Chondrocyte (in vitro differentiated cells): ENCODE measurements at regions not wholly inside any gene's neighbourhood (a gene's known extent, or its start where the extent isn't known, plus 50 kb on each side); places are given as distances from the start of the nearest gene placed in this dataset.

ENCODE experiments used
- DNase-seq: peaks from one replicate; pipeline ENCODE4 v3.0.0; 2021; ENCODE audit warnings: mixed read lengths, low spot score
- H3K27ac Mint-ChIP-seq: one replicate; pipeline ENCODE4 v1.8.0; 2021; ENCODE audit warnings: mild to moderate bottlenecking, moderate library complexity, mixed read lengths; ENCODE audit not compliant: unreplicated experiment
- H3K27me3 Mint-ChIP-seq: 2 replicates; pipeline ENCODE4 v1.8.0; 2021; ENCODE audit warnings: low read depth, mixed read lengths
- H3K36me3 Mint-ChIP-seq: 2 replicates; pipeline ENCODE4 v1.8.0; 2021; ENCODE audit warnings: low read depth, mixed read lengths
- H3K4me1 Mint-ChIP-seq: 2 replicates; pipeline ENCODE4 v1.8.0; 2021; ENCODE audit warnings: low read depth, mild to moderate bottlenecking, mixed read lengths
- H3K4me3 Mint-ChIP-seq: one replicate; pipeline ENCODE4 v1.8.0; 2021; ENCODE audit warnings: mild to moderate bottlenecking, moderate library complexity, mixed read lengths; ENCODE audit not compliant: unreplicated experiment
- H3K9me3 Mint-ChIP-seq: 2 replicates; pipeline ENCODE4 v1.8.0; 2021; ENCODE audit warnings: low read depth, mixed read lengths
- CTCF ChIP-seq: fragments of 200-600 bp; sonication (generic); IDR thresholded peaks from 2 replicates; pipeline ENCODE4 v1.5.0; 2021; ENCODE audit warnings: antibody characterized with exemption, mild to moderate bottlenecking, moderate library complexity

GRCh38 chr1:216984536-216984935 lies 261.3 kb upstream of the ESRRG start:
- Mint-ChIP-seq H3K36me3 (no peaks in the 10 kb centered on the region), H3K9me3 (no peaks in the 10 kb centered on the region), H3K4me1 (no peaks in the 10 kb centered on the region), H3K4me3 (no peak overlapping the region), H3K27me3 (no peaks in the 10 kb centered on the region), H3K27ac (no peak overlapping the region)
- no peak for DNase-seq
- no peak for TF ChIP-seq CTCF

GRCh38 chr1:216983823-216984222 lies 260.6 kb upstream of the ESRRG start:
- Mint-ChIP-seq H3K27me3 (no peaks in the 10 kb centered on the region), H3K4me1 (no peaks in the 10 kb centered on the region)

GRCh38 chr1:216961516-216961915 lies 238.3 kb upstream of the ESRRG start:
- no peaks in the 10 kb centered on the region for H3K4me1 Mint-ChIP-seq
- H3K27me3 Mint-ChIP-seq: peaks cover 9% of the 10 kb centered on the region

More at GRCh38 chr1:216983823-216984222, 260.6 kb upstream of the ESRRG start:
- H3K4me3 Mint-ChIP-seq: no peak overlapping the region
- H3K9me3 Mint-ChIP-seq: no peaks in the 10 kb centered on the region
- TF ChIP-seq CTCF: no peak
- H3K36me3 Mint-ChIP-seq: no peaks in the 10 kb centered on the region
- H3K27ac Mint-ChIP-seq: no peak overlapping the region
- DNase-seq: no peak

GRCh38 chr1:216960716-216961115 lies 237.5 kb upstream of the ESRRG start:
- H3K27me3 Mint-ChIP-seq: peaks cover 9% of the 10 kb centered on the region
- H3K4me1 Mint-ChIP-seq: no peaks in the 10 kb centered on the region
- DNase-seq: no peak
- peaks cover 7% of the 10 kb centered on the region for H3K9me3 Mint-ChIP-seq
- no peak overlapping the region for H3K4me3 Mint-ChIP-seq
- no peak for TF ChIP-seq CTCF
- H3K27ac Mint-ChIP-seq: no peak overlapping the region
- no peaks in the 10 kb centered on the region for H3K36me3 Mint-ChIP-seq

More at GRCh38 chr1:216961516-216961915, 238.3 kb upstream of the ESRRG start:
- Mint-ChIP-seq H3K9me3 (no peaks in the 10 kb centered on the region), H3K27ac (no peak overlapping the region), H3K4me3 (no peak overlapping the region), H3K36me3 (no peaks in the 10 kb centered on the region)
- TF ChIP-seq CTCF: peak; percentile 53
- DNase-seq: no peak

- Mint-ChIP-seq H3K27me3 (peaks cover 5% of the 10 kb centered on the region), H3K4me1 (no peaks in the 10 kb centered on the region), H3K4me3 (no peak overlapping the region), H3K9me3 (peaks cover 14% of the 10 kb centered on the region), H3K36me3 (no peaks in the 10 kb centered on the region), H3K27ac (no peak overlapping the region)
- no peak for DNase-seq
- TF ChIP-seq CTCF: no peak
Measured at GRCh38 chr1:216958569-216958968, 235.3 kb upstream of the ESRRG start.
